HG02678 (cell line): ENCODE measurements at regions not wholly inside any gene's neighbourhood (a gene's known extent, or its start where the extent isn't known, plus 50 kb on each side); places are given as distances from the start of the nearest gene placed in this dataset.
"Not testable (repeated sequence)": the region's sequence is repeated elsewhere in the genome, so short reads cannot be mapped to it uniquely, and the experiment has no call there.

Source experiments
- ATAC-seq: cut with Tn5 transposase; IDR thresholded peaks from one replicate; pipeline ENCODE4 v1.9.1; 2021; ENCODE audit warnings: mild to moderate bottlenecking, moderate library complexity; ENCODE audit not compliant: unreplicated experiment

GRCh38 chr5:125928663-125929062 is 494.5 kb upstream of the GRAMD2B start:
- ATAC-seq = no peak

DNA sequence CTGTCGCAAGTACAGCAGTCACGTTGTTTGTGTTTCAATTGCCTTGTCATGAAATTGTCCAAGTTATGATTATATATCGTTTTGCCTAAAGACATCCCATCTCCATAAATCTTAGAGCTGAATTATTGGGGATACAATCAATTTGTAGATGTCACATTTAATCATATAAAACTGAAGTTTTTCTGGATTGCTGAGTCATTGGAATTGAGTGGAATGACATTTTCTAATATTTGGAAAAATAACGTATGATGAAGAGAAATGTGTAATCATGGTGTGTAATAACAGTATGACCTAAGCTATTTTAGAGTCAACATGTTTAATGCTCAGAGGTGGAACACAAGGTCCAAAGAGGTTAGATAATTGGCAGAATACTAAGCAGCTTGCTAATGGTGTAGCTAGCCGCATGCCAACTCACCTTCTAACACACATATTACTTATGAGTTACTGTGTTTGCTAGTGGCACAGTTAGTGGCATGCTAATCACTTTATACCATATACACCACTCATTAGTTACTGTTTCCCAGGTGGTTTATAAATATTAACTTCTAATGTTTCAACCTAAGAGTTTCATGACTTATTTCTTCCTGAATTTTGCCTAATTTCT is 473.1 kb upstream of the GRAMD2B start:
- no peak for ATAC-seq

- ATAC-seq = peak; percentile 100
Observed at GRCh38 chr5:125961150-125961549, 462.1 kb upstream of the GRAMD2B start.

DNA sequence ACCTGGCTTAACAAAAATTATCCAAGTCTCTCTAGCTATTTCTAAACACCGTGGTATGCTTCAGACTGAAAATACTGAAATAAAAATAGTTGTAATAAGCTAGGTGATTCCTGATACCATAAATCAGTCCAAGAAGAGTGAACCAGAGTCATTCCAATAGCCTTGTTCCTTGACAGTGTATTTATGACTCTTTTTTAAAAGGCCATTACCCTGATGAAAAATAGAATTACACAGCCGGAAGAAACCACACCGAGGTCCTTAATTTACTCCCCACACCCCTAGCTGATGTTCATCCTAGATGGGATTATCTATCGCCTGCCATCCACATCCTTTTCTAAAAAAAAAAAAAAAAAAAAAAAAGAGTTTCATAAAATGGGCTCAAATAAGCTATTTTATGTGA is 457.6 kb upstream of the GRAMD2B start:
- ATAC-seq = no peak

DNA sequence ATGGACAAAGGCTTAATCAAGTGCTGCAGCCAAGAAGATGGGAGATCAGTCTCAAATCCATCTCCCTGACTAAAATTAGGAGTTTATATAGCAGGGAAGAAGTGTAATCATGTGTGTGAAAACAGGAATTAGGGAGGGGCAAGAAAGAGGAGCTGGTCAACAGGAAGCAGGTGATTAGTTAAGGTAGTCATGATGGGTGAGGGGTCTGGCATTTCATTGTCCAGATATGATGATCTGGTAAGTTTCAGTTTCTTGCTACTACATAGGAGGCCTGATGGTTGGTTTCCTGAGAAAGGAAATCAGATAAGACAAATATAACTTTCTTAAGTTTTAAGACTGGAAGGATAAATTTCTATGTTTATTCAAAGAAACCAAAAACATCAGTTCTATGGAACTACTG is 455.6 kb upstream of the GRAMD2B start:
- no peak for ATAC-seq

DNA sequence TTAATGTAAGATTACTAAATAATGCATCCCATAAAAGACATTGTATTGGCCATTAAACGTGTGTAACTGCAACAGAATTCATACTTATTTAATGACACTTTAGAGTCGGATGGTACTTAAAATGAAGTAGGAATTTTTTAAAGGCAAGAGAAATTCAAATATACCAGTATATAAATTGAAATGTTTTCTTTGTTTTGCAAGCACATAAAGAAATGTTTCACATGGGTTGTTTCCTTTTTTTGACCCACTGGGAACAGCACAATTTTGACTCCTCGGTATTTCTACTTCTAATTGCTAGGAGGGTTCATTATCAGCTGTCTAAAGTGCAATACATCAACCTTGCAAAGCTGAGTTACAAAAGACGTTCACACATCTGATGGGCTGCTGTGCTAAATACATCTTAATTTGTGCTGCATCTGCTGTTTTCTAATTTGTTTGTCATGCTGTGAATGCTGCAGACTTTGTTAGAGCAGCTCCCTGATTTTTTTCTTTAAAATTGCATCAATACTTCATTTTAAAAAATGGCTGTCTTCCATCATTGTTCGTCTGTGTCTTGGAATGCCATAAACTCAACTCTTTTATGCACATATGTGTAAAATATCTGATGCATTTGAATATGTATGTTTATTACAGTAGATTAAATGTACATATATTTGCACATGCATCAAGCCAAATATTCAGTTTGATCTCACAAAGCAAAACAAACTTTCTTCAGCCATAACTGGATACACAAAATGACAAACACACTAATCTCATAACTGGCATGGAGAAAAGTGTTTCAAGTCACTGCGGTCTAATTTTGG is 454.0 kb upstream of the GRAMD2B start:
- no peak for ATAC-seq

GRCh38 chr5:125969814-125970171 is 453.4 kb upstream of the GRAMD2B start:
- ATAC-seq = no peak

DNA sequence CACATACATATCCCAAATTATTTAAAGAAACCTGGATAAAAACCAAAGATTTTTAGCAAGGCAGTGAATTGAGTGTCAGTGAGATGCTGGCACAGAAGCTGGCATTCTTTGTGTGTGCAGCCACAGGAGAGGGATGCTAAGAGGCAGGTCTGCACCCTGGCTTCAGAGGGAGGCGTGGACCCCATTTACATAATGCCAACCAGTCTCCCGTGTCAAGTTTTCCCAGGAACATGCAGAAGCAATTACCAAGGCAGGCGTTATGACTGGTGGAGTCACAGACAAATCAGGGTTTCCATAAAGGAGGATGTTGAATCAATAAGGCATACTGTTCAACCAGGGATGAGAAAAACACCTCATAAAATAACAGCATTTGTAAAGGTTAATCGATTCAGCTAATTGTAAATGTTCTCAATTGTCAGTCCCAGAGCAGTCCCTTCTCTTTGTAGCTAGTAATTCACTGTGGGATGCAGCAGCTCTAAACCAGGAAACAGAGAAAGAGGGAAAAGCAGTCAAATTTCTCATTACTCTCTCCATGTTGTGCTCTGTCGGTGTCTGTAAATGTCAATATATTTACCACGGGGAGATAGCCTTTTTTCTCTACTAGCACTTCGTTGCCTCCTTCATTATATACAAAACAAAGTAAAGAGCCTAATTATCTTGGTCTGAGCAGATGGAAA is 452.4 kb upstream of the GRAMD2B start:
- ATAC-seq = no peak

DNA sequence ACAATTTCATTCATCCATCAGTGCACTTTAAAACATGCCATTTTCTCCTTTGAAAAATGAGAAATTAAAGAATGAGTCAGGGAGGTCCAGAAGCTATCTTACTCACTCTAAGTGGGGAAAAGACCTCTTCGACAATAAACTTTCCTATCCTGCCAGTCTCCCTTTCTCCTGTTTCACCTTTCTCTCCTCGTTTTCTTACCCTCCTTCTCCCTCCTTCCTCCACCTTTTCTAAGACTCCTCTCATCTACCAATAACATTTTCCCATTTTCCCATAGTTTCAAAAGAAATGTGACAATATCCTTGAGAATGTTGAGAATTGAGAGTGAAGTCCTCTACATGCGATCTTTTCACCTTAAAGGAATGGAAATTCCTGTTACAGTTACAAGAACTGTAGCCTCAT is 450.5 kb upstream of the GRAMD2B start:
- ATAC-seq = no peak

DNA sequence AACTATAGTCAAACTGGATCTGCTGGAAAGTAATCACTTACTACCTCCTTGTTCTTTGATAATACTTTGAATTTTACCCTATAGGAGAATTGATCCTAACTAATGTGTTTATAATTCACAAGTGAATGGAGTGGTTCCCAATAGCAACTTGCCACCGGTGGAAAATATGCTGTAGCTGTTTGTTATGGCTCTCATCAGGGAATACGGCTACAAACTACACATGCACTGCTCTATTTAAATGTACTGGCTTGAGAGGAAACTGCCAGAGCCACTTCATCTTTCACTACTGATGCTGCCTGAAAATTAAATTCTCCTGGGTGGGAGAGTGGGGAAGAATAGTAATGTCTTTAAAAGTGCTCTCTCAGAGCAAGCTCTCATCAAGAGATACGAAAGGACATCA is 448.5 kb upstream of the GRAMD2B start:
- no peak for ATAC-seq

DNA sequence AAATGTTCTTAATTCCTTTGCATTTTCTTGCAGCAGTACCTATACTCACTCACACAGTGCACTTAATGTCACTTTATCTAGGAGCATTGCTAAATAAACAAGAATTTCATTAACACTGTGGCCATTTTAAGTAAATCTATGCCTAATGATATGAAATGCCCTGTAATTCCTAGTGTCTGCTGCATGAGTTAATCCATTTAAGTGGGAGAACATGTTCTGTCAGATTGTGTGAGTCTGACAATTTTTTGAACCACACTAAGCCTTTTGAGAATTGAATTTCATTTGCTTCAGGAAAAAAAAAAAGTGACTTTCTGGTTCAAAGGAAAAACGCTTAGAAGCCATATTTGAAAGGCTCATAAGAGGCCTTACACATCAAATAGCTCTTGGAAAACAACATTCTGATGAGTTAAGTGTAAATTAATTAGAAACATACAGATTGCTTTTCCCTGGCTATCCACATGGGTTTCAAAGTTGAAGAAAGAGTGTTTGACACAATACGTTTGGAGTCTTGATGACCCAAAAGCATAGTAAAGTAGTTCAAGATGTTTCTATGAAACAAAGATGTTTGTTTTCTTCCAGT is 446.7 kb upstream of the GRAMD2B start:
- ATAC-seq = no peak

- ATAC-seq = no peak
Observed at GRCh38 chr5:125978015-125978414, 445.2 kb upstream of the GRAMD2B start.

DNA sequence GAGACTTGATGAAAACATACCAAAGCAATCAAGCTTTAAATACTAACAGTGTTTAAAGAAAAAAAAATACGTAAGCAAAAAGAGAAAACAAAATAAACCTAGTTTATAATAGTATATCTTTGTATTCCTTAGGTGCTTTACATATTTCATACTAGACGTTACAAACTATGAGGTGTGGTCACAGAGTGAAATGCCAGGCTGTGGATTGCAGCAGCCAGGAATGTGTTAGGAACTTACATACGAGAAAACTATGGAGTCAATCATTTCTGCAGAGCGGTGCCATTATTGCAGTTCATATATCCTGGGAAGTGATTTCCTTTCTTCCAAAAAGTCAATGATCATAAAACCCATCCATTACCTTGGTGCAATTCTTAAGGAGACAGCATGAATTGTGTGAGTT is 443.6 kb upstream of the GRAMD2B start:
- ATAC-seq = no peak

DNA sequence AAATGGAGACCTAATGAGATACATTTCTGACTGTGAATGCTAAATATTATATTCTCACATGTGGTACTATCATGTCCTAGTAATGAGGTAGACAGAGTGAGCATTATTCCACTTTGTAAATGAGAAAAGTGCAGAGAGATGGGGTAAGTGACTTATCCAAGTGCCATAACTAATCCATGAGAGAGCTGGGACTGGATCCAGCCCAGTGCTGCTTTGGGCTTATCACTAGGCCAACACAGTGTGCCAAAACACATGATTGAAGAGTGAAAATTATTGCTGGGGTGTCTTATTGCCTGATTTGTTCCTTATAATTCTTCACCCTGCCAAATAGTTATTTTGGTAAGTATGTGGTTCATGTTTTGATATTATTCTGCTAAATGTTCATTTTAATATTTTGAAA is 442.2 kb upstream of the GRAMD2B start:
- no peak for ATAC-seq

GRCh38 chr5:125987677-125988255 is 435.4 kb upstream of the GRAMD2B start:
- ATAC-seq = no peak

- no peak for ATAC-seq
Observed at GRCh38 chr5:125992050-125992449, 431.2 kb upstream of the GRAMD2B start.

- ATAC-seq = not testable (repeated sequence)
Observed at GRCh38 chr5:125999271-126000030, 423.8 kb upstream of the GRAMD2B start.

GRCh38 chr5:126000507-126000906 is 422.7 kb upstream of the GRAMD2B start:
- ATAC-seq = no peak

- ATAC-seq = no peak
Observed at GRCh38 chr5:126002222-126002897, 420.8 kb upstream of the GRAMD2B start.

GRCh38 chr5:126003309-126003708 is 419.9 kb upstream of the GRAMD2B start:
- no peak for ATAC-seq
